Uterus (tissue), 3 donors: ENCODE measurements at regions not wholly inside any gene's neighbourhood (a gene's known extent, or its start where the extent isn't known, plus 50 kb on each side); places are given as distances from the start of the nearest gene placed in this dataset.

ENCODE experiments used
- DNase-seq, 2 donors: peaks; one replicate each; pipeline ENCODE4 v3.0.0-alpha.2; 2019 to 2020
- H3K27ac ChIP-seq, 2 donors: fragments of 200-600 bp; sonication (generic); 1 replicate in 1 of 2; 2 replicates in 1 of 2; pipeline ENCODE4 v1.5.1; 2016 to 2018
- H3K27me3 ChIP-seq, 2 donors: fragments of 200-600 bp; sonication (generic); one replicate each; pipeline ENCODE4 v1.5.1; 2018 to 2019; ENCODE audit warnings: control low read depth in 1 of 2
- H3K36me3 ChIP-seq, 2 donors: fragments of 200-600 bp; sonication (generic); one replicate each; pipeline ENCODE4 v1.5.1; 2019; ENCODE audit warnings: control low read depth in 1 of 2
- H3K4me1 ChIP-seq, 2 donors: fragments of 200-600 bp; sonication (generic); one replicate each; pipeline ENCODE4 v1.5.1; 2018 to 2019; ENCODE audit warnings: control low read depth in 1 of 2
- H3K4me3 ChIP-seq, 2 donors: fragments of 200-600 bp; sonication (generic); 1 replicate in 1 of 2; 2 replicates in 1 of 2; pipeline ENCODE4 v1.5.1; 2018 to 2019; ENCODE audit warnings: mild to moderate bottlenecking in 1 of 2
- H3K9me3 ChIP-seq, 2 donors: fragments of 200-600 bp; sonication (generic); one replicate each; pipeline ENCODE4 v1.5.1; 2019; ENCODE audit warnings: control low read depth in 1 of 2
- CTCF ChIP-seq, 4 experiments: fragments of 200-600 bp in 2 of 4; fragments of 450-650 bp in 2 of 4; sonication (generic) in 2 of 4; IDR thresholded peaks; one replicate each; pipeline ENCODE4 v1.5.1; 2016 to 2019; ENCODE audit warnings: antibody characterized with exemption in 4 of 4, mild to moderate bottlenecking in 2 of 4, moderate library complexity in 1 of 4
- POLR2A ChIP-seq, 2 donors: fragments of 450-650 bp; IDR thresholded peaks; one replicate each; pipeline ENCODE4 v1.6.1; 2016; ENCODE audit warnings: antibody characterized with exemption in 2 of 2, mild to moderate bottlenecking in 1 of 2, moderate library complexity in 1 of 2
- intact Hi-C: fragments of 100-400 bp; cut with DNase I; formaldehyde crosslinking; loops from one replicate; pipeline ENCODE4 v1.15.1; 2023; ENCODE audit warnings: low total_unique reads
- donor health status: DM: yes; HTN: yes; CAD: no.

DNA sequence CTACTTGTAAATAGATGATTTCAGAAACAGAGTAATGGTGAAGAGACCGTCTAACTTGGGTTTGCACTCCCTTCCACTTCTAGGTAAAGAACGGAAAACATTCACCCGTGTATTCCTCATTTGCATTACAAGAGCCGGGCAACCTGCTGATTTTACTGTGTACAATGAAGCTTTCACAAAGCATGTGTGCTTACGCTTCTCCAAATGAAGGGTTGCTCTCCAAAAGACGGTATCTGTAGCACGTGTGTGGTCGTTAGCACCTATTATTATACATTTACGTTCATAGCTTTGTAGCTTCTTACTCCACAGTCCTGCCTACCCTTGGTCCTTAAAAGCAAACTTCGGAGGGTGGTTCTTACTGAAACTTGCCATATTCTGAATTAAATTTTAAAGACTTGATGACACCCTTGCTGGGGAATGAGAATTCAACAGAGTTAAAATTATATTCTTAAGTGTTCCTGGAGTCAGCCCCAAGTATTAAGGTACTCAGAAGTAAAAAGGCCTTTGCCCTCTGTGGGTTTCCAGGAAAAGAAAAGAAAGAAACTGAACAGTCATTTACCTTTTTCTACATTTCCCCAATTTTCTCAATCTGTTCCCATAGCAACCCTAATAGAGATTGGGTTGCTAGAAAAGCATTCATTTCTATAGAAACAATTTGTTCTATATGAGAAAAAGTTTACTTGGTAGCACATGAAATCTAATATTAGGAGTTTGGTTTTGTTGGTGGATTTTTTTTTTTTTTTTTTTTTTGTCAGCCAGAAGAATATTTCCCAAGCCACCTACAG, 61.9 kb upstream of the KCNG1 start:
- no peaks in the 10 kb centered on the region for H3K9me3 ChIP-seq
- intact Hi-C loops, result no loop called here
- no peaks in the 10 kb centered on the region for H3K36me3 ChIP-seq
- no peaks in the 10 kb centered on the region for H3K27me3 ChIP-seq
- TF ChIP-seq CTCF (IDR thresholded peaks at IDR 0.05), result no peak
- no peak overlapping the region for H3K4me3 ChIP-seq
- no peak overlapping the region for H3K27ac ChIP-seq
- no peak for DNase-seq
- no peaks in the 10 kb centered on the region for H3K4me1 ChIP-seq

- intact Hi-C loops, result no loop called here
- no peaks in the 10 kb centered on the region for H3K36me3 ChIP-seq
- no peak overlapping the region for H3K4me3 ChIP-seq
- TF ChIP-seq POLR2A (IDR thresholded peaks at IDR 0.05) (no peak), CTCF (IDR thresholded peaks at IDR 0.05) (no peak)
- no peak overlapping the region for H3K27ac ChIP-seq
- no peaks in the 10 kb centered on the region for H3K4me1 ChIP-seq
- no peaks in the 10 kb centered on the region for H3K27me3 ChIP-seq
- DNase-seq, result no peak
- no peaks in the 10 kb centered on the region for H3K9me3 ChIP-seq
Measured at GRCh38 chr20:51083447-51083846, 60.5 kb upstream of the KCNG1 start.

DNA sequence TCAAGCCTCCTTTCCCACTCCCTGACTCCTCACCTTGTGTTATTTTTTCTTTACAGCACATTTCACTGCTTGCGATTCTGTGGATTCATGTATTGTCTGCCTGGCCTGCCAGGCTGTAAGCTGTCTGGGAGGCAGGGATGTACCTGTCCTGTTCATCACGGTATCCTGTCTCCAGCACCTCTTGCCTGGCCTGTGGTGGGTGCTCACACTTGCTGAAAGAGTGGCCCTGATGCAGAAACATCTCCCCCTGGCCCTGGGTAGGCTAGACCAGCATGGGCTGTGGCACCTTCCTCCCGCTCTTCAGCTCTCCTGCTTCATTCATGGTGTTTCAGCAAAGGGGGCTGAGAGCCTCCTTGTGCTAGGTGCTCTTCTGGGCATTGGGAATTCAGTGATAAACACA, 60.1 kb upstream of the KCNG1 start:
- Histone ChIP-seq H3K9me3 (no peaks in the 10 kb centered on the region), H3K27ac (no peak overlapping the region), H3K4me3 (no peak overlapping the region), H3K4me1 (no peaks in the 10 kb centered on the region), H3K27me3 (no peaks in the 10 kb centered on the region), H3K36me3 (no peaks in the 10 kb centered on the region)
- intact Hi-C loops, result no loop called here
- TF ChIP-seq CTCF (IDR thresholded peaks at IDR 0.05) (no peak), POLR2A (IDR thresholded peaks at IDR 0.05) (no peak)
- DNase-seq, result no peak

GRCh38 chr20:51080516-51080915, 57.6 kb upstream of the KCNG1 start:
- H3K9me3 ChIP-seq, result no peaks in the 10 kb centered on the region
- no peaks in the 10 kb centered on the region for H3K36me3 ChIP-seq
- DNase-seq, result no peak
- no peak overlapping the region for H3K27ac ChIP-seq
- TF ChIP-seq CTCF (IDR thresholded peaks at IDR 0.05) (no peak), POLR2A (IDR thresholded peaks at IDR 0.05) (no peak)
- no peak overlapping the region for H3K4me3 ChIP-seq
- intact Hi-C loops, result no loop called here
- H3K4me1 ChIP-seq, result no peaks in the 10 kb centered on the region
- no peaks in the 10 kb centered on the region for H3K27me3 ChIP-seq

- no peaks in the 10 kb centered on the region for H3K4me1 ChIP-seq
- no peaks in the 10 kb centered on the region for H3K9me3 ChIP-seq
- no peak for DNase-seq
- H3K36me3 ChIP-seq, result no peaks in the 10 kb centered on the region
- H3K27ac ChIP-seq, result no peak overlapping the region
- no peak overlapping the region for H3K4me3 ChIP-seq
- TF ChIP-seq POLR2A (IDR thresholded peaks at IDR 0.05), result no peak
- no peak for TF ChIP-seq CTCF (IDR thresholded peaks at IDR 0.05)
- intact Hi-C loops, result no loop called here
- no peaks in the 10 kb centered on the region for H3K27me3 ChIP-seq
Measured at GRCh38 chr20:51079488-51079887, 56.6 kb upstream of the KCNG1 start.
